A549 (cell line): ENCODE measurements at regions not wholly inside any gene's neighbourhood (a gene's known extent, or its start where the extent isn't known, plus 50 kb on each side); places are given as distances from the start of the nearest gene placed in this dataset.

ENCODE experiments used
- CHD2 ChIP-seq: fragments of 150-350 bp; IDR thresholded peaks from 2 replicates; pipeline ENCODE4 v1.6.1; 2014; ENCODE audit warnings: low read length; ENCODE audit not compliant: partially characterized antibody
- CHD4 ChIP-seq: fragments of 200-600 bp; sonication (generic); IDR thresholded peaks from 2 replicates; pipeline ENCODE4 v1.6.1; 2016; ENCODE audit warnings: antibody characterized with exemption, mild to moderate bottlenecking, borderline replicate concordance
- EHMT2 ChIP-seq: fragments of 200-600 bp; sonication (generic); IDR thresholded peaks from 2 replicates; pipeline ENCODE4 v1.6.1; 2016; ENCODE audit warnings: antibody characterized with exemption, low read depth, mild to moderate bottlenecking, moderate library complexity
- EP300 ChIP-seq, 2 experiments: fragments of >200 bp; sonication (Bioruptor Twin); formaldehyde crosslinking; IDR thresholded peaks; 2 replicates in 1 of 2; 3 replicates in 1 of 2; pipeline ENCODE4 v1.6.1; 2016 to 2017
- FOXS1 ChIP-seq: fragments of 250-450 bp; sonication (Bioruptor Pico); IDR thresholded peaks from 2 replicates; pipeline ENCODE4 v1.5.0; 2020; ENCODE audit warnings: mild to moderate bottlenecking, moderate library complexity
- HDAC2 ChIP-seq: fragments of 200-600 bp; sonication (generic); IDR thresholded peaks from 2 replicates; pipeline ENCODE4 v1.6.1; 2016
- HOXA7 ChIP-seq: fragments of 250-450 bp; sonication (Bioruptor Pico); IDR thresholded peaks from 2 replicates; pipeline ENCODE4 v1.5.0; 2020; ENCODE audit warnings: mild to moderate bottlenecking, moderate library complexity
- JUNB ChIP-seq: fragments of >200 bp; sonication (Bioruptor Twin); formaldehyde crosslinking; IDR thresholded peaks from 2 replicates; pipeline ENCODE4 v1.6.1; 2016
- POLR2A ChIP-seq: IDR thresholded peaks from 2 replicates; pipeline ENCODE4 v1.6.1; 2012; ENCODE audit warnings: mild to moderate bottlenecking, low read length
- RAD21 ChIP-seq, 2 experiments: fragments of >200 bp in 1 of 2; sonication (Bioruptor Twin) in 1 of 2; formaldehyde crosslinking in 1 of 2; IDR thresholded peaks in 1 of 2; conservative IDR thresholded peaks in 1 of 2; 2 replicates in 1 of 2; 3 replicates in 1 of 2; pipeline ENCODE4 v1.6.1; 2012 to 2018; ENCODE audit warnings: inconsistent platforms in 1 of 2
- RFX5 ChIP-seq: fragments of 450-650 bp; IDR thresholded peaks from 2 replicates; pipeline ENCODE4 v1.7.1; 2014; ENCODE audit warnings: antibody characterized with exemption, mild to moderate bottlenecking, moderate library complexity
- USF2 ChIP-seq: fragments of 450-650 bp; IDR thresholded peaks from 2 replicates; pipeline ENCODE4 v1.6.1; 2014; ENCODE audit warnings: antibody characterized with exemption
- ZC3H11A ChIP-seq: fragments of 450-650 bp; IDR thresholded peaks from 2 replicates; pipeline ENCODE4 v1.6.1; 2014; ENCODE audit warnings: antibody characterized with exemption, mild to moderate bottlenecking
- TF ChIP-seq, protein P1 (sequence below): fragments of >200 bp; sonication (Bioruptor Twin); formaldehyde crosslinking; IDR thresholded peaks from 3 replicates; pipeline ENCODE4 v1.5.1; 2016

- TF ChIP-seq HDAC2 (no peak), USF2 (no peak), CHD2 (no peak), RAD21 (conservative IDR thresholded peaks at IDR 0.05 in 1 of 2, IDR thresholded peaks at IDR 0.05 in 1 of 2) (no peak), POLR2A (no peak), EHMT2 (no peak), HOXA7 (CRISPR knock-in tag) (no peak), JUNB (no peak), ZC3H11A (no peak), RFX5 (no peak), CHD4 (no peak), FOXS1 (no peak), EP300 (IDR thresholded peaks at IDR 0.05) (no peak)
- TF ChIP-seq, protein P1, sequence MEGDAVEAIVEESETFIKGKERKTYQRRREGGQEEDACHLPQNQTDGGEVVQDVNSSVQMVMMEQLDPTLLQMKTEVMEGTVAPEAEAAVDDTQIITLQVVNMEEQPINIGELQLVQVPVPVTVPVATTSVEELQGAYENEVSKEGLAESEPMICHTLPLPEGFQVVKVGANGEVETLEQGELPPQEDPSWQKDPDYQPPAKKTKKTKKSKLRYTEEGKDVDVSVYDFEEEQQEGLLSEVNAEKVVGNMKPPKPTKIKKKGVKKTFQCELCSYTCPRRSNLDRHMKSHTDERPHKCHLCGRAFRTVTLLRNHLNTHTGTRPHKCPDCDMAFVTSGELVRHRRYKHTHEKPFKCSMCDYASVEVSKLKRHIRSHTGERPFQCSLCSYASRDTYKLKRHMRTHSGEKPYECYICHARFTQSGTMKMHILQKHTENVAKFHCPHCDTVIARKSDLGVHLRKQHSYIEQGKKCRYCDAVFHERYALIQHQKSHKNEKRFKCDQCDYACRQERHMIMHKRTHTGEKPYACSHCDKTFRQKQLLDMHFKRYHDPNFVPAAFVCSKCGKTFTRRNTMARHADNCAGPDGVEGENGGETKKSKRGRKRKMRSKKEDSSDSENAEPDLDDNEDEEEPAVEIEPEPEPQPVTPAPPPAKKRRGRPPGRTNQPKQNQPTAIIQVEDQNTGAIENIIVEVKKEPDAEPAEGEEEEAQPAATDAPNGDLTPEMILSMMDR, result no peak
Measured at GRCh38 chr4:30641345-30641744, 78.8 kb upstream of the PCDH7 start.
